ENCODE measurements at regions not wholly inside any gene's neighbourhood (a gene's known extent, or its start where the extent isn't known, plus 50 kb on each side); places are given as distances from the start of the nearest gene placed in this dataset.

DNA sequence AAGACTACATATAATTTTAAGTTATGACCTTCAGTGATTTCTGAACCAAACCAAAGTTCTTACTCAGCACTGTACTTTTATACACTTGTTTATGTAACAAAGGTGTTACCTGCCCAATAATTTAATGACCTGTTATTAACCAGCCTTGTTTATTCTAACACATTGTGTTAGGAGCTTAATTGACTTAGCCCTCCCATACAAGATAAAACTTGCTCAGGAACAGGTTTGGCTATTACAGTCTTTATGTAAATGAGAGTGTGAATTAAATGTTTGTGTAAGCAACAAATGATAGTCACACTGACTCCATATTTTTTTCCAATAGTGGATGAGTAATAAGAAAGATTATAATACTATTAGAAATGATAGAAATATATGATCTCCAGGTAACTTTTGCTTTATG, 51.8 kb upstream of the MYCBP2 start:
- no peak for DNase-seq

GRCh38 chr13:77377016-77377415, 50.1 kb upstream of the MYCBP2 start:
- no peak for DNase-seq
